ENCODE measurements at regions not wholly inside any gene's neighbourhood (a gene's known extent, or its start where the extent isn't known, plus 50 kb on each side); places are given as distances from the start of the nearest gene placed in this dataset.

DNA sequence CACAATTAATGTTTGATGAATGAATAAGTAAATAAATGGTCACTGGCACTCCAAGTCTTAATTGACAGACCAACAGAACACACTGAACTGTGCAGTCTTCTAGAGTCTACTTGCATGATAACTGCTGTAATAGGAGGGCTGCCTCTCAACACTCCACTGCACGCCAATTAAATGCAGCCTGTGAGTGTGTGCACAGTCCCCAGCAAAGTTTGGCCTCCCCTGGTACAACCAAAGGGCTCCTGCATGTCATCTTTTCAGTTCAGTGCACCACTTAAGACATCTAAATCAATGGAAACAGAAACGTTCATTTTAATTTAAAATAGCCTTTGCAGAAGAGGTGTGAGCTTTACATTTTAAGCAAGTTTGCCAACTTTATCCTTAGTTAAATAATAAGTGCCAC, 121.7 kb upstream of the USP15 start:
- Histone ChIP-seq H3K27ac (no peak overlapping the region), H3K79me2 (ENCODE audit: insufficient read depth, low read depth) (no peaks in the 10 kb centered on the region), H3K4me2 (no peak overlapping the region), H4K20me1 (ENCODE audit: insufficient read depth) (no peaks in the 10 kb centered on the region), H3K4me1 (ENCODE audit: low read depth, poor library complexity, severe bottlenecking) (peaks cover 22% of the 10 kb centered on the region), H3K36me3 (ENCODE audit: insufficient read depth) (no peaks in the 10 kb centered on the region), H3K9ac (no peak overlapping the region), H3K27me3 (ENCODE audit: insufficient read depth, low read depth) (no peaks in the 10 kb centered on the region), H2AFZ (ENCODE audit: low read depth) (no peak overlapping the region), H3K4me3 (IDR thresholded peaks at IDR 0.05; ENCODE audit: insufficient read depth, low read depth, low read length) (no peak overlapping the region)
- TF ChIP-seq CTCF (conservative IDR thresholded peaks at IDR 0.05; ENCODE audit: low read depth, low read length): no peak

DNA sequence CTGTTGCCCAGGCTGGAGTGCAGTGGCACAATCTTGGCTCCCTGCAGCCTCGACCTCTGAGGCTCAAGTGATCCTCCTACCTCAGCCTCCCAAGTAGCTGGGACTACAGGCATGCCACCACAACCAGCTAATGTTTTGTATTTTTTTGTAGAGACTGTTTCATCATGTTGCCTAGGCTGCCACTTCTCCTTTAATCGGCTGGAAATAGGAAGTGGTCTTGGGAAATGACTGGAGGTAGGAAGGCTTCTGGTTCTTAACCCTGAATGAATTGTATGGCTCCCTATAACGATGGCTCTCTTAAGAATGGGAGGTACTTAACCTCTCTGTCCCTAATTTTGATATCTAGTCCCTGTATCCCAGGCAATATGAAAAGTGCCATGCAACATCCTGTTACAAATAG, 113.9 kb upstream of the USP15 start:
- H3K36me3 ChIP-seq (ENCODE audit: insufficient read depth): no peaks in the 10 kb centered on the region
- no peak for TF ChIP-seq CTCF (conservative IDR thresholded peaks at IDR 0.05; ENCODE audit: low read depth, low read length)
- no peaks in the 10 kb centered on the region for H3K79me2 ChIP-seq (ENCODE audit: insufficient read depth, low read depth)
- no peak overlapping the region for H2AFZ ChIP-seq (ENCODE audit: low read depth)
- no peaks in the 10 kb centered on the region for H3K4me1 ChIP-seq (ENCODE audit: low read depth, poor library complexity, severe bottlenecking)
- H3K9ac ChIP-seq: no peak overlapping the region
- no peak overlapping the region for H3K4me3 ChIP-seq (IDR thresholded peaks at IDR 0.05; ENCODE audit: insufficient read depth, low read depth, low read length)
- no peak overlapping the region for H3K27ac ChIP-seq
- H4K20me1 ChIP-seq (ENCODE audit: insufficient read depth): no peaks in the 10 kb centered on the region
- no peak overlapping the region for H3K4me2 ChIP-seq
- no peaks in the 10 kb centered on the region for H3K27me3 ChIP-seq (ENCODE audit: insufficient read depth, low read depth)

DNA sequence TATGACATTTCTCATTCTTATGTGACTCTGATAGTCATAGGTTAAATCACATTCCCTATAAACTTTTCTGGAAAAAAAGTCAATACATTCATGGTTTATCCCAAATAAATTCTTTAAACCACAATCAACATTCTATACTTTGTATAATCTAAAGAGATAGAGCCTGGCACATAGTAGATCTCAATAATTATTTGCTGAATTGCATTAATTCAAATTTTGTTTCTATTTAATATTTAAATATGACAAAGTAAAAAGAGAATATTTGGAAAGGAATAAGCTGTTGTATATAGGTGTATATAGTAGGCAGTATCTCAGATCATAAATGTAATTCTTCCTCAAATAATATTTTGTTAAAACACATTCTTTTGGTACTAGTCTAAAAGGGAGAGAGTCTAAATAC, 102.2 kb upstream of the USP15 start:
- H4K20me1 ChIP-seq (ENCODE audit: insufficient read depth): no peaks in the 10 kb centered on the region
- H3K36me3 ChIP-seq (ENCODE audit: insufficient read depth): no peaks in the 10 kb centered on the region
- no peak overlapping the region for H3K27ac ChIP-seq
- H3K9ac ChIP-seq: no peak overlapping the region
- no peak for TF ChIP-seq CTCF (conservative IDR thresholded peaks at IDR 0.05; ENCODE audit: low read depth, low read length)
- no peak overlapping the region for H2AFZ ChIP-seq (ENCODE audit: low read depth)
- no peak overlapping the region for H3K4me3 ChIP-seq (IDR thresholded peaks at IDR 0.05; ENCODE audit: insufficient read depth, low read depth, low read length)
- no peaks in the 10 kb centered on the region for H3K4me1 ChIP-seq (ENCODE audit: low read depth, poor library complexity, severe bottlenecking)
- no peaks in the 10 kb centered on the region for H3K79me2 ChIP-seq (ENCODE audit: insufficient read depth, low read depth)
- H3K4me2 ChIP-seq: no peak overlapping the region
- no peaks in the 10 kb centered on the region for H3K27me3 ChIP-seq (ENCODE audit: insufficient read depth, low read depth)

- Histone ChIP-seq H3K27me3 (ENCODE audit: insufficient read depth, low read depth) (no peaks in the 10 kb centered on the region), H3K36me3 (ENCODE audit: insufficient read depth) (no peaks in the 10 kb centered on the region), H3K4me2 (no peak overlapping the region), H3K9ac (no peak overlapping the region), H4K20me1 (ENCODE audit: insufficient read depth) (no peaks in the 10 kb centered on the region), H3K79me2 (ENCODE audit: insufficient read depth, low read depth) (no peaks in the 10 kb centered on the region), H2AFZ (ENCODE audit: low read depth) (no peak overlapping the region), H3K4me1 (ENCODE audit: low read depth, poor library complexity, severe bottlenecking) (no peaks in the 10 kb centered on the region), H3K4me3 (IDR thresholded peaks at IDR 0.05; ENCODE audit: insufficient read depth, low read depth, low read length) (no peak overlapping the region), H3K27ac (no peak overlapping the region)
- no peak for TF ChIP-seq CTCF (conservative IDR thresholded peaks at IDR 0.05; ENCODE audit: low read depth, low read length)
Measured at GRCh38 chr12:62158461-62159360, 101.5 kb upstream of the USP15 start.
